Chondrocyte (in vitro differentiated cells): ENCODE measurements at regions not wholly inside any gene's neighbourhood (a gene's known extent, or its start where the extent isn't known, plus 50 kb on each side); places are given as distances from the start of the nearest gene placed in this dataset.
"Not testable (repeated sequence)": the region's sequence is repeated elsewhere in the genome, so short reads cannot be mapped to it uniquely, and the experiment has no call there.

Experiments used
- DNase-seq: peaks from one replicate; pipeline ENCODE4 v3.0.0; 2021; ENCODE audit warnings: mixed read lengths, low spot score
- H3K27ac Mint-ChIP-seq: one replicate; pipeline ENCODE4 v1.8.0; 2021; ENCODE audit warnings: mild to moderate bottlenecking, moderate library complexity, mixed read lengths; ENCODE audit not compliant: unreplicated experiment
- H3K27me3 Mint-ChIP-seq: 2 replicates; pipeline ENCODE4 v1.8.0; 2021; ENCODE audit warnings: low read depth, mixed read lengths
- H3K36me3 Mint-ChIP-seq: 2 replicates; pipeline ENCODE4 v1.8.0; 2021; ENCODE audit warnings: low read depth, mixed read lengths
- H3K4me1 Mint-ChIP-seq: 2 replicates; pipeline ENCODE4 v1.8.0; 2021; ENCODE audit warnings: low read depth, mild to moderate bottlenecking, mixed read lengths
- H3K4me3 Mint-ChIP-seq: one replicate; pipeline ENCODE4 v1.8.0; 2021; ENCODE audit warnings: mild to moderate bottlenecking, moderate library complexity, mixed read lengths; ENCODE audit not compliant: unreplicated experiment
- H3K9me3 Mint-ChIP-seq: 2 replicates; pipeline ENCODE4 v1.8.0; 2021; ENCODE audit warnings: low read depth, mixed read lengths
- TF ChIP-seq, protein P1 (sequence below): fragments of 200-600 bp; sonication (generic); IDR thresholded peaks from 2 replicates; pipeline ENCODE4 v1.5.0; 2021; ENCODE audit warnings: antibody characterized with exemption, mild to moderate bottlenecking, moderate library complexity

DNA sequence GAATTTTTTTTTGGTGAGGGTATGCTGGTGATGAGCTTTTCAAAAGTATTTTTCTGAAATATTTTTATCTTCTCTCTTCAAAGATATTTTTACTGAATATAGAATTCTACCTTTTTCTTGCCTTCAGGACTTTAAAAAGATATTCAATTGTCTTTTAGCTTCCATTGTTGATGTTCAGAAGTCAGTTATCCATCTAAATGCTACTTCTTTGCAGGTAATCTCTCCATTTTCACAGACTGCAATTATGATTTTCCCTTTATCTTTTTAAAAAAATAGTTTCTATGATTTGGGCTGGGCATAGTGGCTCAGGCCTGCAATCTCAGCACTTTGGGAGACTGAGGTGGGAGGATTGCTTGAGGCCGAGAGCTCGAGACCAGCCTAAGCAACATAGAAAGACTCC lies 222.4 kb downstream of the IL20RB start:
- no peak for DNase-seq
- no peaks in the 10 kb centered on the region for H3K36me3 Mint-ChIP-seq
- peaks cover 19% of the 10 kb centered on the region for H3K9me3 Mint-ChIP-seq
- H3K4me1 Mint-ChIP-seq = no peaks in the 10 kb centered on the region
- peaks cover 5% of the 10 kb centered on the region for H3K27me3 Mint-ChIP-seq
- no peak overlapping the region for H3K4me3 Mint-ChIP-seq
- TF ChIP-seq, protein P1, sequence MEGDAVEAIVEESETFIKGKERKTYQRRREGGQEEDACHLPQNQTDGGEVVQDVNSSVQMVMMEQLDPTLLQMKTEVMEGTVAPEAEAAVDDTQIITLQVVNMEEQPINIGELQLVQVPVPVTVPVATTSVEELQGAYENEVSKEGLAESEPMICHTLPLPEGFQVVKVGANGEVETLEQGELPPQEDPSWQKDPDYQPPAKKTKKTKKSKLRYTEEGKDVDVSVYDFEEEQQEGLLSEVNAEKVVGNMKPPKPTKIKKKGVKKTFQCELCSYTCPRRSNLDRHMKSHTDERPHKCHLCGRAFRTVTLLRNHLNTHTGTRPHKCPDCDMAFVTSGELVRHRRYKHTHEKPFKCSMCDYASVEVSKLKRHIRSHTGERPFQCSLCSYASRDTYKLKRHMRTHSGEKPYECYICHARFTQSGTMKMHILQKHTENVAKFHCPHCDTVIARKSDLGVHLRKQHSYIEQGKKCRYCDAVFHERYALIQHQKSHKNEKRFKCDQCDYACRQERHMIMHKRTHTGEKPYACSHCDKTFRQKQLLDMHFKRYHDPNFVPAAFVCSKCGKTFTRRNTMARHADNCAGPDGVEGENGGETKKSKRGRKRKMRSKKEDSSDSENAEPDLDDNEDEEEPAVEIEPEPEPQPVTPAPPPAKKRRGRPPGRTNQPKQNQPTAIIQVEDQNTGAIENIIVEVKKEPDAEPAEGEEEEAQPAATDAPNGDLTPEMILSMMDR = no peak
- no peak overlapping the region for H3K27ac Mint-ChIP-seq

- H3K27me3 Mint-ChIP-seq = peaks cover 6% of the 10 kb centered on the region
Measured at GRCh38 chr3:137191133-137191923, 233.5 kb downstream of the IL20RB start.

DNA sequence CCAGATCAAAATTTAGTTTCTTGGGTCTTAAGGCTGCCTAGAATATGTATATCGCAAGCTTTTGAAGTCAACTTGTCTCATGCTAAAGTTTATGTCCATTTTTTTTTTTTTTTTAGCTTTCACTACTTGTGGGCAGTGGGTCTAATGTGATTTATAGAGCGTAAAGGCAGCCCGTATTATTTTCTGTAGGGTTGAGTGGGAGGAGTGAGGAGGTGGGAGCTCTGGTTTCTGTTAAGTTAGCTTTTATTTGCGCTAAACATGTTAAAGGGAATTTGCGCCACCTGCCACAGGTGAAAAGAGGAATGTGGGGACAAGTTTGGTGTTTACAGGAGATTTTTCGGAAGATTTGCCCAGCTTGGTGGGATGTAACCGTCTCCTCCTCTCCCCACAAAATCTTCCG lies 234.2 kb downstream of the IL20RB start:
- Mint-ChIP-seq H3K36me3 (no peaks in the 10 kb centered on the region), H3K27ac (no peak overlapping the region), H3K4me1 (no peaks in the 10 kb centered on the region), H3K4me3 (no peak overlapping the region), H3K27me3 (peaks cover 6% of the 10 kb centered on the region), H3K9me3 (no peaks in the 10 kb centered on the region)
- TF ChIP-seq, protein P1 = no peak
- DNase-seq = no peak

More at GRCh38 chr3:137191133-137191923, 233.5 kb downstream of the IL20RB start:
- no peak for DNase-seq
- Mint-ChIP-seq H3K9me3 (no peaks in the 10 kb centered on the region), H3K36me3 (no peaks in the 10 kb centered on the region), H3K27ac (no peak overlapping the region), H3K4me1 (no peaks in the 10 kb centered on the region), H3K4me3 (no peak overlapping the region)
- TF ChIP-seq, protein P1 = no peak

DNA sequence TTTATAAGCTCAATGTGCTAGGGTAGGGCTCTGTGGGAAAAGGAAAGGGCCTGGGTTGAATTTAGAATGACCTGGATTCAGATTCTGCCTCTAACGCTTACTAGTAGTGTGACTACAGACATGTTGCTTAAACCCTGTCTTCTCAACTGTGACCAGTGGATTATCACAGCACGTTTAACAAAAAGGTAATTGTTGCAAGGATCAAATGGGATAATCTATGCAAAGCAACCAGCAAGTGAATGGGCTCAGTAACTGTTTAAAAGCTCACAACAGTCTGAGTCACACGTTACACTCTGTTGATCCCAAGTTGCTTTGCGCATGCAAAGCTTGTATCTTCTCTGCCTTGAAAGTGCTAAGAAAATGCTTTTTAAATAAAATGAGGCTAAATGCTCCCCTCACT lies 236.5 kb downstream of the IL20RB start:
- Mint-ChIP-seq H3K27ac (no peak overlapping the region), H3K9me3 (no peaks in the 10 kb centered on the region), H3K4me3 (no peak overlapping the region), H3K4me1 (no peaks in the 10 kb centered on the region), H3K36me3 (no peaks in the 10 kb centered on the region), H3K27me3 (peaks cover under 1% of the 10 kb centered on the region)
- TF ChIP-seq, protein P1 = no peak
- DNase-seq = no peak

- H3K4me3 Mint-ChIP-seq, H3K4me1 Mint-ChIP-seq, H3K36me3 Mint-ChIP-seq, H3K27ac Mint-ChIP-seq, H3K9me3 Mint-ChIP-seq, H3K27me3 Mint-ChIP-seq, DNase-seq: not testable (repeated sequence)
Measured at GRCh38 chr3:137198374-137198773, 240.6 kb downstream of the IL20RB start.

GRCh38 chr3:137199678-137200077 lies 241.9 kb downstream of the IL20RB start:
- Mint-ChIP-seq H3K4me1 (no peaks in the 10 kb centered on the region), H3K36me3 (no peaks in the 10 kb centered on the region), H3K27me3 (peaks cover 3% of the 10 kb centered on the region), H3K9me3 (no peaks in the 10 kb centered on the region), H3K4me3 (no peak overlapping the region), H3K27ac (no peak overlapping the region)
- TF ChIP-seq, protein P1 = no peak
- DNase-seq = no peak
